GM19372 (cell line): ENCODE measurements at regions not wholly inside any gene's neighbourhood (a gene's known extent, or its start where the extent isn't known, plus 50 kb on each side); places are given as distances from the start of the nearest gene placed in this dataset.
"Not testable (repeated sequence)": the region's sequence is repeated elsewhere in the genome, so short reads cannot be mapped to it uniquely, and the experiment has no call there.

Experiments
- ATAC-seq: cut with Tn5 transposase; IDR thresholded peaks from one replicate; pipeline ENCODE4 v1.9.1; 2021; ENCODE audit warnings: mild to moderate bottlenecking, low read depth, moderate library complexity; ENCODE audit not compliant: unreplicated experiment

DNA sequence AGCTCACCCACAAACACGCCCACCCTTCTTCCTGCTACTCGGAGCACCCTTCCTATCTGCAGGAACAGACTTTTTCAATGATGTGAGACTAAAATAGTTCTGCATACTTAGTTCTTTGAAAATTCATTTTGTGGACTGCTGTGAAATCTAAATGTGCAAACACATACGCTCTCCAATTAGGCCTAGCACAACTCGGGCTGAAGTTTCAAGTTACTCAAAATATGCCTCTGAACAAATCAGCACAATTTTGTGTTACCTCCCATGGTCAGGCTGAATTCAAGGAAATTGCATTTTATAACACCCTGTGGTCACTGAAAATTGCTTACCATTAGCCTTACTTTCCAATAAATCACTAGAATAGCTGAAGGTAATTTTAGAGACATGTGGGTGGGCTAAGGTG is 323.8 kb upstream of the ADCY2 start:
- no peak for ATAC-seq

- no peak for ATAC-seq
These were observed 322.3 kb upstream of the ADCY2 start for GRCh38 chr5:7073666-7074065.

GRCh38 chr5:7074176-7074575 is 321.8 kb upstream of the ADCY2 start:
- ATAC-seq, result no peak

- no peak for ATAC-seq
These were observed 320.5 kb upstream of the ADCY2 start for GRCh38 chr5:7075470-7075869.

GRCh38 chr5:7078101-7078500 is 317.8 kb upstream of the ADCY2 start:
- ATAC-seq, result no peak

- ATAC-seq, result no peak
These were observed 317.0 kb upstream of the ADCY2 start for GRCh38 chr5:7078901-7079300.

- ATAC-seq, result no peak
These were observed 315.4 kb upstream of the ADCY2 start for GRCh38 chr5:7080501-7080900.

DNA sequence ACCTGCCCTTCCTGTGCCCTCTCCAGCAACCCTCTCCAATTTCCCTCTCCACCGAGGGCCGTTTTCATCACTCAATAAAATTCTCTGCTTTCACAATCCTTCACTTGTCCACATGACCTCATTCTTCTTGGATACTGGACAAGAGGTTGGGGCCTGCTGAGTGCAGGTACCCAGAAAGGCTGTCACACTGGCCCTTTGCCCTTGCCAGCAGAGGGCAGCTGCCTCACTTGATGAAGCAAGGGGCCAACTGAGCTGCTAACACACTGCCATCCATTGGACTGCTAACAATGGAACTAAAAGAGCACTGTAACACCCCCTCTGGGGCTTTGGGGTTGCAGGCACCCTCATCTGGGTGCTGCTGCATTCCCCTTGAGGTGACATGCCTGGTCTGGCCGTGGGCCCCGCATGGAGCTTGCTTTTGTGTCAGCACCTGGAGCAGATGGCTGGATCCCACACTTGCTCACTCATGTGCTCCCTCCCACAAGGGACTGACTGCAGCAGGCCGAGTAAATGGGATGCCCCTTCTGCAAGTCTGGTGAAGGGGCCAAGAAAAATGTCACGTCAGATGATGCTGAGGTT is 308.1 kb upstream of the ADCY2 start:
- ATAC-seq, result no peak

DNA sequence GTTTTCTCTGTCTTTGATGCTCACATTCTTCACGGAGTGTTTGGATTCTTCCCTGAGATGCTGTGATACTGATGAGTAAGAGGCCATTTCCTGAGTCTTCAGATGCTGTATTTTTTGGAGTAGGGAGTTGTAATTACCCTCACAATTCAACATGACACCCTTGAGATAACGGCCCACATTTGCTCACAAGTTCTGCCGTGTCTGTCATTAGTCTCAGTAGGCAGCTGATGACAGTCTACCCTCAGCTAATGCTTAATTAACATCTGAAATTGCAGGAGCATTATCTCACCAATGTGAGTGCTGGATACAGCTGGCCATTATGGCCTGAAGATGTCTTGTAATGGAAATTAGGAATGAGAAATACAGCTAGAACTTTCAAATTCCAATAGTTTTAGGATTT is 307.1 kb upstream of the ADCY2 start:
- no peak for ATAC-seq

DNA sequence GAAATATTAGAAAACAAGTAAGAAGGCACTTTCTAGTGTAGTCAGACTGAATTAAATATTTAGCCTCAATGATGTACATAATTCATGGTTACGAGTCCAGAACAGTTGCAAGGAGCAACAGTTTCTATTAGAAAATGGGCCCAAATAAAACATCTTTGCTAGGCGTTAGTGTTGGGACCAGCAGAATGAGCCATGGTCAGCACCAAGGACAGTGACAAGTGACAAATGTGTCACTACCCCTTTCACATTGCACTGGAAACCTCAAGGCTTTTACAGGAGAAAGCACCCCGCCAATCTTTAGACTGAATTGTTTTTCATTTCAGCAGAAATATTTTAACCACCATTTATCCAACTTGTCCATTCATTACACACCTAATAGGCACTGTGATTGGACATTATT is 301.3 kb upstream of the ADCY2 start:
- no peak for ATAC-seq

DNA sequence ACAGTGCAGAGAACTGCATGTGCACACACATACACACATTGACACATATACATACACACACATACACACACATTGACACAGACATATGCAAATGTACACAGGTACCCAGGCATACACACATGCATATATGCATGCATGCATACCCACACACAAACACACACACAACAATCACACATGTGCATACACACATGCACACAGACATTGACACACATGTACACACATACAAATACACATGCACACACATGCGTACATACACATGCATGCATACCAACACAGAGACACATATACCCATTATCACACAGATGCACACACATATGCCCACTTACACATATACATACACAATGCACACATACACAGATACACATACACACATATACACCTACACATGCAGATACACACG is 299.6 kb upstream of the ADCY2 start:
- no peak for ATAC-seq

DNA sequence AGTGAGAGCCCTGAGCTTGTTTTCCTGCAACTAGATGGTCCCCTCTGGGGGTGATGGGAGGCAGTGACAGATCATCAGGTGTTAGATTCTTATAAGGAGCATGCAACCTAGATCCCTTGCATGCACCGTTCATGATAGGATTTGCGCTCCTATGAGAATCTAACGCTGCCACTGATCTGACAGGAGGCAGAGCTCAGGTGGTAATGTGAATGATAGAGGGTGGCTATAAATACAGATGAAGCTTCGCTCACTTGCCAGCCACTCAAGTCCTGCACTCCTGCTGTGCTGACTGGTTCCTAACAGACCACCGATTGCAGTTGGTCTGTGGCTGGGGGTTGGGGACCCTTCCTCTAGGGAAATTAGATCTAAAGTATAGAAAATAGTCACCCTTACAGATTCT is 290.6 kb upstream of the ADCY2 start:
- ATAC-seq, result no peak

- ATAC-seq, result no peak
These were observed 278.0 kb upstream of the ADCY2 start for GRCh38 chr5:7117961-7118360.

GRCh38 chr5:7131680-7132079 is 264.3 kb upstream of the ADCY2 start:
- ATAC-seq, result no peak

DNA sequence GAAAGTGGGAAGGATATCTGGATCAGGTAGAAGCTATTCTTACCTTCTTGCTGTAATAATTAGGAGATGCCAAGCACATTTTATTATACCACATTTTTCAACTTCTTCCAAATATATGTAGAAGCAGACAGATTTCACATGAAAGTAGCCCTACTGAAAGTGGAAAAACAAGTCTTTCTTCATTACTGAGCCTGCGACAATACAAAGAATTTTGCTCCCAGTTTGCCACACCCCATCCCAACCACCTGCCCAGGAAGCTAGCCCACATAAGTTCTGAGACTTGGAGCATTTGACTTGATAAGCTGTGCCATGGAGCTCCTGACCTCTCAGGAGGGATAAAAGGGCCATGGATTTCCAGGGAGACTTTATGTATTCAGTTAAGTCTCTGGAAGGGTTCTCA is 249.1 kb upstream of the ADCY2 start:
- ATAC-seq, result no peak

DNA sequence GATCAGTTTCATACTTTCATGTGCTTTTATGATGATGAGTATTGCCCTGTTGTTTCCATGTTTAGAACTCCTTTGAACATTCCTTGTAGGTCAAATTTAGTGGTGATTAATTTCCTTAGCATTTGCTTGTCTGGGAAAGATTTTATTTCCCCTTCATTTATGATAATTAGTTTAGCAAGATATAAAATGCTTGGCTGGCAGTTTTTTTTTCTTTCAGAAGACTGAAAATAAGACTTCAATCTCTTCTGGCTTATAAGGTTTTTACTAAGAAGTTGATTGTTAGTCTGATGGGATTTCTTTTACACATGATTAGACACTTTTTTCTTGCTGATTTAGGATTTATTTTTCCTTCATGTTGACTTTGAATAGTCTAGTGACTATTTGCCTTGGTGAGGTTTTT is 238.9 kb upstream of the ADCY2 start:
- no peak for ATAC-seq

DNA sequence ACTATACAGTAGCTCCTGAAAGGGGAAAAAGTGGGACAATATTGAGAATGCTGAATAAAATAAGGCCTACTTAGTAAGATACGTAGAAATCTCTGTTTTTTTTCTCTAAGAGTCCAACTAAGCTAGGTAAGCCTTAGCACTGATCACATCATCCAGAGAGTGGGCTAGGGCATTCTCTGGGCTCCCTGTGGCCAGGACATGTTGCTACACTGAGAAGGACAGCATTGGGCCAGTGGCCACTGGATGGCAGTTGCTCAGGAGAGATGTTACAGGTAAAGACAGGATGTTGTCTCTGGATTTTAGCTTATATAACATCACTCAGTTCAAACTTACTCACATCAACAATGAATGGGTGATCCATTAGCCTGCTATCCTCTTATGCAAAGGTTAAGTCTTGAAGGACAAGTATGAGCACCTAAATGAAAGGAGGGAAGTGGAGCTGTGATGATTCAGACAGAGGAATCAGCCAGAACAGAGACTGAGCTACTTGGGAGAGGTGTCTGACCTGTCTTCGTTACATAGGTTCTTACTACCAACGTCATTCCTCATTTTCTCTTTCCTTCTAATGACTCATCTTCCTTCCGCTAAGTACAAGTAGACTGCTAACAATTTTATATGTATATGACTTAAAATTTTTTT is 226.6 kb upstream of the ADCY2 start:
- ATAC-seq, result no peak

DNA sequence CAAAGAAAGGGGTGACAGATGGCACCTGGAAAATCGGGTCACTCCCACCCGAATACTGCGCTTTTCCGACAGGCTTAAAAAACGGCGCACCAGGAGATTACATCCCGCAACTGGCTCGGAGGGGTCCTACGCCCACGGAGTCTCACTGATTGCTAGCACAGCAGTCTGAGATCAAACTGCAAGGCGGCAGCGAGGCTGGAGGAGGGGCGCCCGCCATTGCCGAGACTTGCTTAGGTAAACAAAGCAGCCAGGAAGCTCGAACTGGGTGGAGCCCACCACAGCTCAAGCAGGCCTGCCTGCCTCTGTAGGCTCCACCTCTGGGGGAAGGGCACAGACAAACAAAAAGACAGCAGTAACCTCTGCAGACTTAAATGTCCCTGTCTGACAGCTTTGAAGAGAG is 225.2 kb upstream of the ADCY2 start:
- not testable (repeated sequence) for ATAC-seq

DNA sequence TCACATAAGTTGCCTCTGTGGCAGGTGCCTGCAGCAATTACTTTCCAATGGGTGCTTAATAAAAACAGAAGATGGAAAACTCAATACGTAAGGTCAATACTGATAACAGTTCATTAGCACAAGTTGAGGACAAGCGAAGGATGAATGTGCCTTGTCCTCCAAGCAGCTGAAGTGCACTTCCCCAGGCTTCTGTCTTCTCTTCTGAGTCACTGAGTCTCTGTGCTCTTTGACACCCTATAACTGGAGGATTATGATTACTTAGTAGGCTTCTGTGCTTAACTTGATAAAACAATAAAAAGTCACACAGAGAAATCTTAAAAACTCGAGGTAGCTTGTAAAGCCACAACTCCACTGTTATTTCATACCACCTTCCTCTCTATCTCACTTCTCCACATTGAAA is 216.6 kb upstream of the ADCY2 start:
- ATAC-seq, result no peak

GRCh38 chr5:7181841-7182240 is 214.1 kb upstream of the ADCY2 start:
- ATAC-seq, result no peak

GRCh38 chr5:7185742-7186141 is 210.2 kb upstream of the ADCY2 start:
- ATAC-seq, result no peak

- no peak for ATAC-seq
These were observed 209.1 kb upstream of the ADCY2 start for GRCh38 chr5:7186818-7187217.
